DND-41 (cell line): ENCODE measurements at regions not wholly inside any gene's neighbourhood (a gene's known extent, or its start where the extent isn't known, plus 50 kb on each side); places are given as distances from the start of the nearest gene placed in this dataset.

Experiments used
- ATAC-seq: fragments of 200-7000 bp; cut with Tn5 transposase; 3 replicates; pipeline ENCODE4 v1.9.1; 2021; ENCODE audit warnings: low read depth; ENCODE audit not compliant: insufficient read depth
- DNase-seq: peaks from one replicate; pipeline ENCODE4 v3.0.0-alpha.2; 2020
- H2AFZ ChIP-seq: 2 replicates; pipeline ENCODE4 v1.6.0; 2012; ENCODE audit warnings: low read depth, low read length
- H3K27ac ChIP-seq: 2 replicates; pipeline ENCODE4 v1.5.1; 2012; ENCODE audit warnings: low read length, inconsistent platforms
- H3K27me3 ChIP-seq: fragments of 200-600 bp; sonication (generic); 2 replicates; pipeline ENCODE4 v1.6.0; 2012; ENCODE audit warnings: low read length, mild to moderate bottlenecking, inconsistent platforms; ENCODE audit not compliant: insufficient read depth, poor library complexity
- H3K36me3 ChIP-seq: 2 replicates; pipeline ENCODE4 v1.5.1; 2012; ENCODE audit warnings: low read length, inconsistent platforms; ENCODE audit not compliant: insufficient read depth
- H3K4me1 ChIP-seq: 2 replicates; pipeline ENCODE4 v1.5.1; 2012; ENCODE audit warnings: mild to moderate bottlenecking, low read length; ENCODE audit not compliant: insufficient read depth
- H3K4me2 ChIP-seq: 2 replicates; pipeline ENCODE4 v1.6.0; 2012; ENCODE audit warnings: mild to moderate bottlenecking, moderate library complexity, low read length, inconsistent platforms; ENCODE audit not compliant: insufficient read depth
- H3K4me3 ChIP-seq, 2 experiments: fragments of 200-600 bp in 1 of 2; shearing (Covaris generic) in 1 of 2; 2 replicates each; pipeline ENCODE4 v1.5.1; 2012 to 2016; ENCODE audit warnings: inconsistent platforms in 2 of 2, low read length in 2 of 2, mild to moderate bottlenecking in 2 of 2, low read depth in 1 of 2, moderate library complexity in 1 of 2
- H3K79me2 ChIP-seq: 2 replicates; pipeline ENCODE4 v1.6.0; 2012; ENCODE audit warnings: low read length, inconsistent platforms; ENCODE audit not compliant: insufficient read depth
- H3K9ac ChIP-seq: 2 replicates; pipeline ENCODE4 v1.6.0; 2012; ENCODE audit warnings: low read depth, mild to moderate bottlenecking, inconsistent platforms, low read length, moderate library complexity
- H3K9me3 ChIP-seq: 2 replicates; pipeline ENCODE4 v1.5.1; 2012; ENCODE audit warnings: low read length, moderate library complexity, mild to moderate bottlenecking, inconsistent platforms; ENCODE audit not compliant: insufficient read depth, severe bottlenecking
- H4K20me1 ChIP-seq: 2 replicates; pipeline ENCODE4 v1.6.0; 2012; ENCODE audit warnings: low read length; ENCODE audit not compliant: insufficient read depth
- CTCF ChIP-seq: IDR thresholded peaks from 2 replicates; pipeline ENCODE4 v1.5.1; 2012; ENCODE audit warnings: borderline replicate concordance, low read length, moderate library complexity, mild to moderate bottlenecking; ENCODE audit not compliant: poor library complexity, severe bottlenecking; ENCODE audit errors: extremely low read depth
- EZH2 ChIP-seq: IDR thresholded peaks from 3 replicates; pipeline ENCODE4 v1.6.1; 2012; ENCODE audit warnings: borderline replicate concordance, low read depth, mild to moderate bottlenecking, moderate library complexity, low read length, inconsistent platforms; ENCODE audit not compliant: severe bottlenecking

- H3K27ac ChIP-seq = no peak overlapping the region
- TF ChIP-seq CTCF = no peak
- TF ChIP-seq EZH2 = no peak
- H2AFZ ChIP-seq = no peak overlapping the region
- ATAC-seq (no peak), DNase-seq (no peak)
- H3K36me3 ChIP-seq = no peaks in the 10 kb centered on the region
- H3K9ac ChIP-seq = no peak overlapping the region
- no peaks in the 10 kb centered on the region; the same call in 1 of the 2 replicates for H4K20me1 ChIP-seq
- H3K4me1 ChIP-seq = no peaks in the 10 kb centered on the region
- no peaks in the 10 kb centered on the region for H3K27me3 ChIP-seq
- no peaks in the 10 kb centered on the region for H3K79me2 ChIP-seq
- H3K4me3 ChIP-seq = no peak overlapping the region
- H3K4me2 ChIP-seq = no peak overlapping the region
- no peaks in the 10 kb centered on the region for H3K9me3 ChIP-seq
These were observed 120.3 kb upstream of the RAB6C start for GRCh38 chr2:129859175-129859574.

- Histone ChIP-seq H3K4me3 (no peak overlapping the region), H3K27me3 (no peaks in the 10 kb centered on the region), H2AFZ (no peak overlapping the region), H3K4me2 (no peak overlapping the region), H3K9ac (no peak overlapping the region), H3K36me3 (no peaks in the 10 kb centered on the region), H3K4me1 (no peaks in the 10 kb centered on the region), H3K79me2 (no peaks in the 10 kb centered on the region), H3K27ac (no peak overlapping the region), H3K9me3 (no peaks in the 10 kb centered on the region), H4K20me1 (no peaks in the 10 kb centered on the region; the same call in 1 of the 2 replicates)
- ATAC-seq (no peak), DNase-seq (no peak)
- TF ChIP-seq EZH2 (no peak), CTCF (no peak)
These were observed 119.4 kb upstream of the RAB6C start for GRCh38 chr2:129860088-129860487.

- TF ChIP-seq EZH2 (no peak), CTCF (no peak)
- no peak overlapping the region for H3K4me3 ChIP-seq
- H3K27ac ChIP-seq = no peak overlapping the region
- no peaks in the 10 kb centered on the region for H3K36me3 ChIP-seq
- no peaks in the 10 kb centered on the region for H3K27me3 ChIP-seq
- no peaks in the 10 kb centered on the region for H3K9me3 ChIP-seq
- ATAC-seq (no peak), DNase-seq (no peak)
- H2AFZ ChIP-seq = no peak overlapping the region
- no peaks in the 10 kb centered on the region for H3K79me2 ChIP-seq
- no peak overlapping the region for H3K4me2 ChIP-seq
- H3K4me1 ChIP-seq = no peaks in the 10 kb centered on the region
- H4K20me1 ChIP-seq = no peaks in the 10 kb centered on the region; the same call in 1 of the 2 replicates
- no peak overlapping the region for H3K9ac ChIP-seq
These were observed 117.7 kb upstream of the RAB6C start for GRCh38 chr2:129861666-129862288.

- Histone ChIP-seq H3K4me2 (no peak overlapping the region), H3K9me3 (no peaks in the 10 kb centered on the region), H3K4me3 (no peak overlapping the region), H3K9ac (no peak overlapping the region), H3K27ac (no peak overlapping the region), H3K79me2 (no peaks in the 10 kb centered on the region), H4K20me1 (no peaks in the 10 kb centered on the region; the same call in 1 of the 2 replicates), H3K36me3 (no peaks in the 10 kb centered on the region), H3K27me3 (no peaks in the 10 kb centered on the region), H2AFZ (no peak overlapping the region), H3K4me1 (no peaks in the 10 kb centered on the region)
- ATAC-seq (no peak), DNase-seq (no peak)
- TF ChIP-seq EZH2 (no peak), CTCF (no peak)
These were observed 116.8 kb upstream of the RAB6C start for GRCh38 chr2:129862668-129863067.
